Heart left ventricle (tissue), 13 donors: ENCODE measurements at regions not wholly inside any gene's neighbourhood (a gene's known extent, or its start where the extent isn't known, plus 50 kb on each side); places are given as distances from the start of the nearest gene placed in this dataset.

Experiments used
- CTCF ChIP-seq, 12 donors: fragments of 200-600 bp; sonication (generic) in 4 of 12; IDR thresholded peaks; one replicate each; pipeline versions ENCODE4 v1.5.0 to v1.8.0; 2018 to 2022; ENCODE audit warnings: antibody characterized with exemption in 12 of 12, mild to moderate bottlenecking in 5 of 12
- POLR2A ChIP-seq, 2 donors: fragments of 450-650 bp; IDR thresholded peaks; one replicate each; pipeline ENCODE4 v1.6.1; 2017; ENCODE audit warnings: antibody characterized with exemption in 2 of 2, mild to moderate bottlenecking in 2 of 2, moderate library complexity in 2 of 2
- donor health status: ischemic (EF 13 %, LVEDD 7.1; RV severe dilation, severe dysfunction).
- donor health status: DM: no; HTN: yes; CAD: no.
- donor health status: DM: no; HTN: no; CAD: no.
- donor health status: ischemic (EF 25% LVEDD 6.9; RV normal size, moderate dysfunction).
- donor health status: ischemic (EF 25% LVEDD 5.7; RV mildly dilated, moderate dysfunction).
- donor health status: ischemic (EF 35%, LVEDD 5.7; RV mildly dilated, moderate dysfunction).
- donor health status: nonischemic (EF 11% LVEDD 7.7; RV severe dilation, severe dysfunction).
- donor health status: DM: yes; HTN: yes; CAD: no.
- donor health status: PGD.
- donor health status: ischemic (EF 29% LVEDD 5.4; RV normal size, mild dysfunction).
- donor health status: nonischemic (EF 23%, LVEDD 6.1; RV moderate dilation, normal function).

- TF ChIP-seq CTCF (IDR thresholded peaks at IDR 0.05) (no peak), POLR2A (IDR thresholded peaks at IDR 0.05) (no peak)
Observed at GRCh38 chr14:98822917-98823316, 449.1 kb downstream of the BCL11B start.
